Osteoblast (primary cell): ENCODE measurements at regions not wholly inside any gene's neighbourhood (a gene's known extent, or its start where the extent isn't known, plus 50 kb on each side); places are given as distances from the start of the nearest gene placed in this dataset.

Experiments
- DNase-seq: peaks from one replicate; pipeline ENCODE4 v3.0.0; 2011; ENCODE audit warnings: low spot score, mixed read lengths; ENCODE audit not compliant: insufficient read length; ENCODE audit errors: missing footprints
- H2AFZ ChIP-seq: 2 replicates; pipeline ENCODE4 v1.6.0; 2011; ENCODE audit warnings: mild to moderate bottlenecking, low read length
- H3K27ac ChIP-seq: 2 replicates; pipeline ENCODE4 v1.5.1; 2011; ENCODE audit warnings: mild to moderate bottlenecking, low read depth, low read length, moderate library complexity
- H3K27me3 ChIP-seq: 2 replicates; pipeline ENCODE4 v1.6.0; 2012; ENCODE audit warnings: mild to moderate bottlenecking, control low read depth, inconsistent platforms, low read length, moderate library complexity; ENCODE audit not compliant: insufficient read depth
- H3K36me3 ChIP-seq: 2 replicates; pipeline ENCODE4 v1.5.1; 2011; ENCODE audit warnings: mild to moderate bottlenecking, low read length, control low read depth, moderate library complexity; ENCODE audit not compliant: insufficient read depth
- H3K4me1 ChIP-seq: 2 replicates; pipeline ENCODE4 v1.5.1; 2011; ENCODE audit warnings: mild to moderate bottlenecking, low read length, control low read depth, moderate library complexity; ENCODE audit not compliant: insufficient read depth
- H3K4me2 ChIP-seq: 2 replicates; pipeline ENCODE4 v1.6.0; 2011; ENCODE audit warnings: mild to moderate bottlenecking, low read length; ENCODE audit not compliant: insufficient read depth
- H3K4me3 ChIP-seq: fragments of 200-600 bp; sonication (generic); 3 replicates; pipeline ENCODE4 v1.5.1; 2012; ENCODE audit warnings: mild to moderate bottlenecking, low read length, inconsistent platforms; ENCODE audit not compliant: insufficient read depth
- H3K79me2 ChIP-seq: 2 replicates; pipeline ENCODE4 v1.6.0; 2012; ENCODE audit warnings: mild to moderate bottlenecking, low read length, control low read depth, inconsistent platforms; ENCODE audit not compliant: insufficient read depth
- H3K9me3 ChIP-seq: 2 replicates; pipeline ENCODE4 v1.5.1; 2011; ENCODE audit warnings: low read depth, low read length, control low read depth
- H4K20me1 ChIP-seq: 2 replicates; pipeline ENCODE4 v1.6.0; 2012; ENCODE audit warnings: mild to moderate bottlenecking, low read length, control low read depth; ENCODE audit not compliant: insufficient read depth
- CTCF ChIP-seq: IDR thresholded peaks from 2 replicates; pipeline ENCODE4 v1.5.1; 2011; ENCODE audit warnings: mild to moderate bottlenecking, low read depth, low read length, moderate library complexity; ENCODE audit errors: extremely low read depth

GRCh38 chr4:125826801-125827695 is 512.3 kb downstream of the FAT4 start:
- DNase-seq, result no peak
- no peaks in the 10 kb centered on the region for H3K4me1 ChIP-seq

GRCh38 chr4:125827696-125828052 is 512.9 kb downstream of the FAT4 start:
- no peak for TF ChIP-seq CTCF
- no peaks in the 10 kb centered on the region for H4K20me1 ChIP-seq
- no peaks in the 10 kb centered on the region for H3K9me3 ChIP-seq
- H3K4me3 ChIP-seq, result no peak overlapping the region
- no peak overlapping the region for H3K4me2 ChIP-seq
- no peak overlapping the region for H3K27ac ChIP-seq
- no peaks in the 10 kb centered on the region for H3K36me3 ChIP-seq
- no peaks in the 10 kb centered on the region for H3K27me3 ChIP-seq
- H2AFZ ChIP-seq, result no peak overlapping the region
- DNase-seq, result no peak
- no peaks in the 10 kb centered on the region for H3K4me1 ChIP-seq
- no peaks in the 10 kb centered on the region for H3K79me2 ChIP-seq

More at GRCh38 chr4:125826801-125827695, 512.3 kb downstream of the FAT4 start:
- Histone ChIP-seq H3K4me2 (no peak overlapping the region), H3K4me3 (no peak overlapping the region), H3K79me2 (no peaks in the 10 kb centered on the region), H3K27ac (no peak overlapping the region), H4K20me1 (no peaks in the 10 kb centered on the region), H3K36me3 (no peaks in the 10 kb centered on the region), H3K9me3 (no peaks in the 10 kb centered on the region), H3K27me3 (no peaks in the 10 kb centered on the region), H2AFZ (no peak overlapping the region)
- TF ChIP-seq CTCF, result no peak

GRCh38 chr4:125828346-125828745 is 513.6 kb downstream of the FAT4 start:
- no peak for TF ChIP-seq CTCF
- H3K27me3 ChIP-seq, result no peaks in the 10 kb centered on the region
- H3K4me2 ChIP-seq, result no peak overlapping the region
- DNase-seq, result peak; percentile 62
- no peak overlapping the region for H3K4me3 ChIP-seq
- no peak overlapping the region for H2AFZ ChIP-seq
- H3K27ac ChIP-seq, result no peak overlapping the region
- H3K9me3 ChIP-seq, result no peaks in the 10 kb centered on the region
- H3K4me1 ChIP-seq, result no peaks in the 10 kb centered on the region
- H3K79me2 ChIP-seq, result no peaks in the 10 kb centered on the region
- H3K36me3 ChIP-seq, result no peaks in the 10 kb centered on the region
- no peaks in the 10 kb centered on the region for H4K20me1 ChIP-seq

- H2AFZ ChIP-seq, result no peak overlapping the region
- H3K27ac ChIP-seq, result no peak overlapping the region
- H3K4me3 ChIP-seq, result no peak overlapping the region
- H3K36me3 ChIP-seq, result no peaks in the 10 kb centered on the region
- H3K4me2 ChIP-seq, result no peak overlapping the region
- H4K20me1 ChIP-seq, result no peaks in the 10 kb centered on the region
- no peaks in the 10 kb centered on the region for H3K9me3 ChIP-seq
- no peaks in the 10 kb centered on the region for H3K27me3 ChIP-seq
- no peaks in the 10 kb centered on the region for H3K79me2 ChIP-seq
- no peak for DNase-seq
- no peaks in the 10 kb centered on the region for H3K4me1 ChIP-seq
- TF ChIP-seq CTCF, result no peak
These were observed 517.4 kb downstream of the FAT4 start for GRCh38 chr4:125832161-125832560.
